Cardiac fibroblast (primary cell): ENCODE measurements at regions not wholly inside any gene's neighbourhood (a gene's known extent, or its start where the extent isn't known, plus 50 kb on each side); places are given as distances from the start of the nearest gene placed in this dataset.

Experiments
- DNase-seq, 2 donors: peaks; one replicate each; pipeline versions ENCODE4 v3.0.0 to v3.0.0-alpha.2; 2010; ENCODE audit warnings: low read depth in 2 of 2
- H3K4me3 ChIP-seq, 2 donors: replicated peaks in 1 of 2; 1 replicate in 1 of 2; 2 replicates in 1 of 2; pipeline ENCODE4 v1.5.1; 2011; ENCODE audit warnings: low read depth in 2 of 2, low read length in 2 of 2, mild to moderate bottlenecking in 2 of 2, moderate library complexity in 1 of 2
- CTCF ChIP-seq: IDR thresholded peaks from one replicate; pipeline ENCODE4 v1.5.1; 2011; ENCODE audit warnings: low read depth, mild to moderate bottlenecking, low read length, inconsistent platforms

GRCh38 chr16:17947165-17947564 lies 389.4 kb downstream of the NPIPA8 start:
- no peak for TF ChIP-seq CTCF
- DNase-seq, result no peak
- H3K4me3 ChIP-seq, result no peak overlapping the region

DNA sequence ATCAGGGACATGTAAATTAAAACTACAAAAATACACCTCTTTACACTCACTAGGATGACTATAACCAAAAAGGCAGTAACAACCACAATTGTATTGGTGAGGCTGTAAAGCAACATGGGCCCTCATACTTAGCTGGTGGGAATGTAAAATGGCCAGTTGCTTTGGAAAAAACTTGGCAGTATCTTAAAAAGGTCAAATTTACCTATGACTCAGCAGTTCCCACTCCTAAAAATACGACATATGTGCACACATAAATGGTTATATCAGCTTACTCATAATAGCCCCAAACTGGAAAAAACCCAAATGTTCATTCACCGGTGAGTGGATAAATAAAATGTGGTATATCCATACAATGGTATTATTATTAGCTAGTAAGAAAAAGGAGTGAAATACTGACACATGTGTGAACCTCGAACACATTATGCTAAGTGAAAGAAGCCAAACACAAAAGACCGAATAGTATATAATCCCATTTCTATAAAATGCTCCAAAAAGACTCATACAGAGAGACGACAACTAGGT lies 391.4 kb downstream of the NPIPA8 start:
- H3K4me3 ChIP-seq, result no peak overlapping the region
- DNase-seq, result peak in 1 of 2 donors; percentile 5
- no peak for TF ChIP-seq CTCF

GRCh38 chr16:17944345-17944744 lies 392.2 kb downstream of the NPIPA8 start:
- no peak overlapping the region for H3K4me3 ChIP-seq
- no peak for TF ChIP-seq CTCF
- no peak for DNase-seq

DNA sequence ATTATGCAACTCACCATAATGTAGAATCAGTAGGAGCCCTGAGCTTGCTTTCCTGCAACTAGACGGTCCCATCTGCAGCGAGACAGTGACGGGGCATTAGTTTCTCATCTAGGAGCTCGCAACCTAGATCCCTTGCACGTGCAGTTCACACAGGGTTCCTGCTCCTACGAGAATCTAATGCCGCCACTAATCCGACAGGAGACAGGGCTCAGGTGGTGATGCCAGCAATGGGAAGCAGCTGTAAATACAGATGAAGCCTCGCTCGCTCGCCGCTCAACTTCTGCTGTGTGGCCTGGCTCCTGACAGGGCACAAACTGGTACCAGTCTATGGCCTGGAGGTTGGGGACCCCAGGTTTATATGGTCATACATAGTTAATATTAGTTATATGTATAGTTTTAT lies 394.5 kb downstream of the NPIPA8 start:
- no peak for TF ChIP-seq CTCF
- no peak for DNase-seq
- H3K4me3 ChIP-seq, result no peak overlapping the region

- H3K4me3 ChIP-seq, result no peak overlapping the region
- DNase-seq, result no peak
- TF ChIP-seq CTCF, result no peak
Measured at GRCh38 chr16:17940584-17941364, 395.8 kb downstream of the NPIPA8 start.

- no peak for TF ChIP-seq CTCF
- DNase-seq, result no peak
- H3K4me3 ChIP-seq, result no peak overlapping the region
Measured at GRCh38 chr16:17939723-17940122, 396.8 kb downstream of the NPIPA8 start.
